SH-SY5Y (cell line): ENCODE measurements at regions not wholly inside any gene's neighbourhood (a gene's known extent, or its start where the extent isn't known, plus 50 kb on each side); places are given as distances from the start of the nearest gene placed in this dataset.

Source experiments
- GATA2 ChIP-seq: IDR thresholded peaks from 2 replicates; pipeline ENCODE4 v1.6.1; 2011; ENCODE audit warnings: mild to moderate bottlenecking, low read depth, low read length
- GATA3 ChIP-seq: IDR thresholded peaks from 2 replicates; pipeline ENCODE4 v1.6.1; 2011; ENCODE audit warnings: low read depth, mild to moderate bottlenecking, low read length, moderate library complexity

DNA sequence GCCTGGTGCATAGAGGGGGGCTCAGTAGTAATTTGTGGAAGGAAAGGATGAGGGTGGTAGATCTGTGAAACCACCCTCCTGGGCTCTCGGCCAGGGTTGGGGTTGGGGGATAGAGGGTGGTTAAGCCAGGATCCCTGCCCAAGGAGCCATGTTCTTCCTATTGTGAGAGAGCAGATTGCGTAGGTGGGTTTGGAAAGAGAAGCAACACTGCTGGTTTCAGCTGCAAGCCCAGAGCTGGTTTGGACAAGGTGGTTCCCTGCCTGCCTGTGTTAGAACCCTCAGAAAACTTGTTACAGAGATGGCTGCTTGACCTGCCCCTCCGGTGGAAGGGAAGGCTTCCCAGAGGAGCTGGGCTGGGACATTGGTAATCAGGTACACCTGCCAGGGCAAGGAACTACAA lies 131.2 kb upstream of the HAND1 start:
- TF ChIP-seq GATA2 (no peak), GATA3 (no peak)
